ENCODE measurements at regions not wholly inside any gene's neighbourhood (a gene's known extent, or its start where the extent isn't known, plus 50 kb on each side); places are given as distances from the start of the nearest gene placed in this dataset.

GRCh38 chr7:12826079-12826478, 138.6 kb downstream of the ARL4A start:
- Histone ChIP-seq H3K9ac (ENCODE audit: low read depth in 1 of 2, low read length in 2 of 2) (no peak overlapping the region), H3K9me3 (ENCODE audit: control insufficient read depth in 4 of 4, low read length in 3 of 4) (no peaks in the 10 kb centered on the region), H3K27ac (ENCODE audit: low read depth in 1 of 2, low read length in 2 of 2) (no peak overlapping the region), H3K36me3 (ENCODE audit: control insufficient read depth in 4 of 4, insufficient read depth in 3 of 4, low read depth in 1 of 4, low read length in 3 of 4) (no peaks in the 10 kb centered on the region), H3K4me1 (ENCODE audit: control insufficient read depth in 4 of 4, insufficient read depth in 4 of 4, low read length in 3 of 4) (no peaks in the 10 kb centered on the region), H3K27me3 (ENCODE audit: control insufficient read depth in 4 of 4, insufficient read depth in 4 of 4, low read length in 3 of 4) (no peaks in the 10 kb centered on the region), H3K4me3 (ENCODE audit: low read depth in 1 of 3, low read length in 3 of 3) (no peak overlapping the region)
- no peak for DNase-seq (ENCODE audit: low spot score)
- TF ChIP-seq MAX (IDR thresholded peaks at IDR 0.05): no peak
- TF ChIP-seq JUND (IDR thresholded peaks at IDR 0.05): no peak
- TF ChIP-seq SP1 (IDR thresholded peaks at IDR 0.05): no peak
- no peak for TF ChIP-seq YY1 (IDR thresholded peaks at IDR 0.05)
- TF ChIP-seq EGR1 (IDR thresholded peaks at IDR 0.05; ENCODE audit: low read depth in 2 of 2): no peak
- TF ChIP-seq ZBTB33 (IDR thresholded peaks at IDR 0.05): no peak
- no peak for TF ChIP-seq NR2F2 (IDR thresholded peaks at IDR 0.05)
- no peak for TF ChIP-seq TAF1 (conservative IDR thresholded peaks at IDR 0.05)
- no peak for TF ChIP-seq FOXA2 (IDR thresholded peaks at IDR 0.05)
- no peak for TF ChIP-seq HNF4G (IDR thresholded peaks at IDR 0.05)
- no peak for TF ChIP-seq FOXA1 (IDR thresholded peaks at IDR 0.05)
- TF ChIP-seq RXRA (IDR thresholded peaks at IDR 0.05): no peak
- TF ChIP-seq REST (IDR thresholded peaks at IDR 0.05): no peak
- TF ChIP-seq HNF4A (conservative IDR thresholded peaks at IDR 0.05): no peak
- no peak for TF ChIP-seq ATF3 (IDR thresholded peaks at IDR 0.05)
- no peak for TF ChIP-seq RAD21 (IDR thresholded peaks at IDR 0.05)
- TF ChIP-seq GABPA (IDR thresholded peaks at IDR 0.05 in 1 of 2, conservative IDR thresholded peaks at IDR 0.05 in 1 of 2): no peak
- 88% methylated on average over 1 of the region's 1 CpG for WGBS

GRCh38 chr7:12827219-12827821, 139.9 kb downstream of the ARL4A start:
- H3K27ac ChIP-seq (ENCODE audit: low read depth in 1 of 2, low read length in 2 of 2): no peak overlapping the region
- H3K9ac ChIP-seq (ENCODE audit: low read depth in 1 of 2, low read length in 2 of 2): no peak overlapping the region
- WGBS: 90% methylated on average over 4 of the region's 4 CpGs
- no peaks in the 10 kb centered on the region for H3K27me3 ChIP-seq (ENCODE audit: control insufficient read depth in 4 of 4, insufficient read depth in 4 of 4, low read length in 3 of 4)
- no peak overlapping the region for H3K4me3 ChIP-seq (ENCODE audit: low read depth in 1 of 3, low read length in 3 of 3)
- DNase-seq (ENCODE audit: low spot score): no peak
- TF ChIP-seq ZBTB33 (IDR thresholded peaks at IDR 0.05): no peak
- H3K9me3 ChIP-seq (ENCODE audit: control insufficient read depth in 4 of 4, low read length in 3 of 4): no peaks in the 10 kb centered on the region
- no peaks in the 10 kb centered on the region for H3K36me3 ChIP-seq (ENCODE audit: control insufficient read depth in 4 of 4, insufficient read depth in 3 of 4, low read depth in 1 of 4, low read length in 3 of 4)
- H3K4me1 ChIP-seq (ENCODE audit: control insufficient read depth in 4 of 4, insufficient read depth in 4 of 4, low read length in 3 of 4): no peaks in the 10 kb centered on the region

All from liver (tissue), 7 donors.